GM12878 (cell line): ENCODE measurements at regions not wholly inside any gene's neighbourhood (a gene's known extent, or its start where the extent isn't known, plus 50 kb on each side); places are given as distances from the start of the nearest gene placed in this dataset.

Experiments
- ATAC-seq: fragments of 200-7000 bp; cut with Tn5 transposase; 3 replicates; pipeline ENCODE4 v1.9.1; 2020; ENCODE audit warnings: mild to moderate bottlenecking, moderate library complexity
- BruUV-seq: library from RNA; stranded (reverse); fragments of 400-500 nt; replicated peaks from 2 replicates; lab custom pipeline; 2021; lab: Mats Ljungman, UMichigan
- CTCF ChIA-PET: fragments of 300-600 bp; sonication (Branson Sonifier 250); formaldehyde crosslinking; extraction: SDS; loops from one replicate; lab custom pipeline; 2021; ENCODE audit warnings: inconsistent platforms; lab: Yijun Ruan, JAX
- POLR2A ChIA-PET: fragments of 350-600 bp; formaldehyde crosslinking; extraction: SDS; loops from one replicate; lab custom pipeline; 2021; ENCODE audit warnings: inconsistent platforms; lab: Charles Lee
- RAD21 ChIA-PET: fragments of 300-600 bp; sonication (Branson Sonifier 250); formaldehyde crosslinking; loops from one replicate; lab custom pipeline; 2023; ENCODE audit warnings: antibody characterized with exemption; ENCODE audit not compliant: unreplicated experiment; lab: Charles Lee
- SMC1A ChIA-PET: fragments of 300-600 bp; sonication (Branson Sonifier 250); formaldehyde crosslinking; loops from one replicate; lab custom pipeline; 2023; ENCODE audit not compliant: unreplicated experiment, uncharacterized antibody; lab: Charles Lee
- DNase-seq: peaks from one replicate; pipeline ENCODE4 v3.0.0-alpha.2; 2011; ENCODE audit warnings: low read depth, low spot score
- FAIRE-seq: peaks from 3 replicates; lab custom pipeline; 2011; peaks lifted over from hg19 to GRCh38; lab: Jason Lieb, UNC
- H2AFZ ChIP-seq: 2 replicates; pipeline ENCODE4 v1.6.0; 2011; ENCODE audit warnings: low read depth, low read length, control low read depth; ENCODE audit not compliant: control insufficient read depth
- H3K27ac ChIP-seq: 2 replicates; pipeline ENCODE4 v1.5.1; 2011; ENCODE audit warnings: control low read depth; ENCODE audit not compliant: control insufficient read depth, insufficient read depth
- H3K27me3 ChIP-seq, 2 experiments: replicated peaks in 1 of 2; 2 replicates each; pipeline versions ENCODE4 v1.6.0 to v1.6.1; 2011; ENCODE audit warnings: low read length in 1 of 2; ENCODE audit not compliant: control insufficient read depth in 2 of 2, insufficient read depth in 2 of 2
- H3K36me3 ChIP-seq, 2 experiments: 2 replicates each; pipeline ENCODE4 v1.5.1; 2011; ENCODE audit warnings: low read length in 1 of 2; ENCODE audit not compliant: control insufficient read depth in 2 of 2, insufficient read depth in 2 of 2
- H3K4me1 ChIP-seq: 2 replicates; pipeline ENCODE4 v1.6.1; 2011; ENCODE audit warnings: mild to moderate bottlenecking, low read length, moderate library complexity, mixed read lengths; ENCODE audit not compliant: control insufficient read depth, insufficient read depth
- H3K4me2 ChIP-seq: 2 replicates; pipeline ENCODE4 v1.6.0; 2011; ENCODE audit warnings: control low read depth; ENCODE audit not compliant: control insufficient read depth, insufficient read depth
- H3K4me3 ChIP-seq: fragments of 200-600 bp; sonication (generic); 2 replicates; pipeline ENCODE4 v1.5.1; 2016
- H3K79me2 ChIP-seq: 2 replicates; pipeline ENCODE4 v1.6.0; 2011; ENCODE audit warnings: low read length; ENCODE audit not compliant: control insufficient read depth, insufficient read depth
- H3K9ac ChIP-seq: 2 replicates; pipeline ENCODE4 v1.8.0; 2011; ENCODE audit warnings: low read length, control low read depth, mixed read lengths; ENCODE audit not compliant: control insufficient read depth, insufficient read depth
- H3K9me3 ChIP-seq: replicated peaks from 3 replicates; pipeline ENCODE4 v1.5.1; 2011; ENCODE audit warnings: mild to moderate bottlenecking, low read length; ENCODE audit not compliant: control insufficient read depth, insufficient read depth
- H4K20me1 ChIP-seq: 2 replicates; pipeline ENCODE4 v1.6.0; 2011; ENCODE audit not compliant: control insufficient read depth, insufficient read depth
- BMI1 ChIP-seq: fragments of 450-650 bp; IDR thresholded peaks from 2 replicates; pipeline ENCODE4 v1.6.1; 2016; ENCODE audit warnings: mild to moderate bottlenecking, moderate library complexity, borderline replicate concordance
- CHD2 ChIP-seq: IDR thresholded peaks from 2 replicates; pipeline ENCODE4 v1.6.1; 2011; ENCODE audit warnings: low read depth, low read length, improper control_type of control experiment, borderline replicate concordance
- DPF2 ChIP-seq: fragments of 450-650 bp; IDR thresholded peaks from 2 replicates; pipeline ENCODE4 v1.6.1; 2017; ENCODE audit warnings: mild to moderate bottlenecking
- HDAC2 ChIP-seq: fragments of 200-600 bp; sonication (generic); IDR thresholded peaks from 2 replicates; pipeline ENCODE4 v1.6.1; 2017
- IRF3 ChIP-seq: fragments of 450-650 bp; IDR thresholded peaks from 2 replicates; pipeline ENCODE4 v1.6.1; 2014; ENCODE audit warnings: mild to moderate bottlenecking
- IRF4 ChIP-seq: IDR thresholded peaks from 2 replicates; pipeline ENCODE4 v1.6.1; 2011; ENCODE audit warnings: low read depth, low read length
- JUND ChIP-seq: IDR thresholded peaks from 2 replicates; pipeline ENCODE4 v1.6.1; 2012; ENCODE audit warnings: low read depth, mild to moderate bottlenecking, low read length, improper control_type of control experiment, moderate library complexity
- NR2C2 ChIP-seq: IDR thresholded peaks from 2 replicates; pipeline ENCODE4 v1.6.1; 2011; ENCODE audit warnings: borderline replicate concordance, low read depth; ENCODE audit not compliant: control insufficient read depth, insufficient read length
- NRF1 ChIP-seq: conservative IDR thresholded peaks from 2 replicates; pipeline ENCODE4 v1.6.1; 2011; ENCODE audit warnings: mild to moderate bottlenecking, low read depth, low read length, improper control_type of control experiment
- SIX5 ChIP-seq: IDR thresholded peaks from 2 replicates; pipeline ENCODE4 v1.6.1; 2011; ENCODE audit warnings: mild to moderate bottlenecking, low read depth, low read length, moderate library complexity; ENCODE audit not compliant: severe bottlenecking
- SMAD1 ChIP-seq: fragments of 450-650 bp; IDR thresholded peaks from 2 replicates; pipeline ENCODE4 v1.6.1; 2018; ENCODE audit warnings: mild to moderate bottlenecking, low read depth; ENCODE audit not compliant: partially characterized antibody
- SREBF1 ChIP-seq: IDR thresholded peaks from 2 replicates; pipeline ENCODE4 v1.6.1; 2012; ENCODE audit warnings: mild to moderate bottlenecking, low read length
- TAF1 ChIP-seq: IDR thresholded peaks from 2 replicates; pipeline ENCODE4 v1.6.1; 2011; ENCODE audit warnings: mild to moderate bottlenecking, low read depth, low read length, borderline replicate concordance
- TARDBP ChIP-seq: IDR thresholded peaks from 2 replicates; pipeline ENCODE4 v1.6.1; 2016; ENCODE audit warnings: borderline replicate concordance
- ZNF592 ChIP-seq: fragments of 450-650 bp; IDR thresholded peaks from 2 replicates; pipeline ENCODE4 v1.6.1; 2017; ENCODE audit warnings: mild to moderate bottlenecking, moderate library complexity
- WGBS: methylation state at CpG from one replicate; pipeline ENCODE4 v1.1.6; 2016; ENCODE audit warnings: low lambda C conversion rate; ENCODE audit not compliant: insufficient replicate concordance, insufficient coverage; ENCODE audit errors: missing lambda C conversion rate; 5-methylcytosine and 5-hydroxymethylcytosine counted together
- in situ Hi-C: fragments of 300-500 bp; cut with MboI; formaldehyde crosslinking; loops from 9 replicates; pipeline ENCODE4 v1.14.3; 2018; ENCODE audit warnings: mixed read lengths
- intact Hi-C: fragments of 100-400 bp; cut with micrococcal nuclease; formaldehyde crosslinking; loops from one replicate; pipeline ENCODE4 v1.14.2; 2022; ENCODE audit not compliant: unreplicated experiment

GRCh38 chr7:85887133-85887532 is 700.3 kb upstream of the SEMA3D start (continued):
- TF ChIP-seq SMAD1: no peak
- TF ChIP-seq NRF1: no peak
- TF ChIP-seq DPF2: no peak
- no peak for TF ChIP-seq ZNF592
- TF ChIP-seq IRF3: no peak

GRCh38 chr7:85882335-85882734 is 695.5 kb upstream of the SEMA3D start:
- Histone ChIP-seq H3K27me3 (no peaks in the 10 kb centered on the region), H3K79me2 (no peaks in the 10 kb centered on the region), H3K27ac (no peak overlapping the region), H3K4me1 (no peaks in the 10 kb centered on the region), H3K9ac (no peak overlapping the region), H2AFZ (no peak overlapping the region), H4K20me1 (no peaks in the 10 kb centered on the region), H3K4me3 (no peak overlapping the region), H3K9me3 (no peaks in the 10 kb centered on the region), H3K4me2 (no peak overlapping the region), H3K36me3 (no peaks in the 10 kb centered on the region)
- ATAC-seq (no peak), FAIRE-seq (no peak), DNase-seq (no peak)
- ChIA-PET CTCF (interaction anchor here (1.3 kb wide), 2 partner anchors 9 to 587 kb away, joined by 5 to 7 read pairs; no protein-coding TSS in a partner anchor), POLR2A (no interaction called here), RAD21 (no interaction called here), SMC1A (no interaction called here)
- 26% methylated on average over 1 of the region's 1 CpG for WGBS
- no peak for TF ChIP-seq SREBF1
- no peak for TF ChIP-seq TARDBP
- no peak for TF ChIP-seq JUND
- TF ChIP-seq BMI1: no peak
- no peak for TF ChIP-seq CHD2
- TF ChIP-seq HDAC2: no peak
- TF ChIP-seq IRF4: no peak
- TF ChIP-seq SIX5: no peak
- no peak for TF ChIP-seq TAF1
- no peak for TF ChIP-seq NR2C2
- in situ Hi-C loops: loop anchor here (10.0 kb wide), 1 partner anchor 1022 kb away; no protein-coding TSS in a partner anchor
- intact Hi-C loops: no loop called here
- BruUV-seq: no TSS peak
